Kasumi-1 (cell line): ENCODE measurements at regions not wholly inside any gene's neighbourhood (a gene's known extent, or its start where the extent isn't known, plus 50 kb on each side); places are given as distances from the start of the nearest gene placed in this dataset.
"Not testable (repeated sequence)": the region's sequence is repeated elsewhere in the genome, so short reads cannot be mapped to it uniquely, and the experiment has no call there.

Experiments used
- DNase-seq, 2 experiments: peaks; one replicate each; lab custom pipeline; 2025; lab: John Stamatoyannopoulos, UW

GRCh38 chr11:81187033-81187432 lies 1546.6 kb downstream of the FAM181B start:
- DNase-seq: not testable (repeated sequence)

GRCh38 chr11:81174646-81175330 lies 1558.9 kb downstream of the FAM181B start:
- DNase-seq: no peak

GRCh38 chr11:81165164-81165563 lies 1568.5 kb downstream of the FAM181B start:
- DNase-seq: no peak

DNA sequence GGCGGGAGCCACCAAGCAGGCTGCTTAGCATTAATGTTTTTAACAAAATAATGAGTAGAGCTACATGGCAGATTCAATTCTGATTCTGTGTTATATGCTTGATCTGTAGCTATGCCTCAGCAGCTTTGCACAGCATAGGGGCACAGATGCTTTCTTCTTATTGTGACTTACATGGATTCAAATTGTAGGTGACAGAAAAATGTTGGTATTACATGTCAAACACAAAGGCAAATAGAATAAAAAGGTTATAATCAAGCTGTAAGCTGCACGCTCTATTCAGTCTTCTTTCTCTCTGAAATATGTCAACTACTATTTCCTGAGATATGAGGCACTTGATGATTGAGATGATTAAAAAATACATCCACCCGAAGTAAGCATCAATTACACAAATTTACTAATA lies 1573.8 kb downstream of the FAM181B start:
- no peak for DNase-seq

DNA sequence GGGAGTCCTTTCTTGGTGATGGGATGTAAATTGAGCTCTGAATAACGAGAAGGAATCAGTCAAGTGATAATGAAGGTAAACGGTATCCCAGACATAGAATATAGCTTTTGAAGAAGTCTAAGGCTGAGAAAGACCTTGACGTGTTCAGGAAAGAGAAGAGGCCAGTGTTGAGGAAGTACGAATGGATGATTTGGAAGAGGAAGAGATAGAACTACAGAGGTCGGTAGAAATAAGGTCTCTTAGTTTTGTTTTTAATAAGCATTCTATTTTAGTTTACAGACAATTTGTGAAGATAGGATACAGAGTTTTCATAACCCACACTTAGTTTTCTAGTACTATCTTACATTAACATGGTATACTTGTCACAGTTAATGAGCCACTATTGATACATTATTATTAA lies 1598.1 kb downstream of the FAM181B start:
- no peak for DNase-seq

GRCh38 chr11:81129618-81130017 lies 1604.0 kb downstream of the FAM181B start:
- DNase-seq: no peak

DNA sequence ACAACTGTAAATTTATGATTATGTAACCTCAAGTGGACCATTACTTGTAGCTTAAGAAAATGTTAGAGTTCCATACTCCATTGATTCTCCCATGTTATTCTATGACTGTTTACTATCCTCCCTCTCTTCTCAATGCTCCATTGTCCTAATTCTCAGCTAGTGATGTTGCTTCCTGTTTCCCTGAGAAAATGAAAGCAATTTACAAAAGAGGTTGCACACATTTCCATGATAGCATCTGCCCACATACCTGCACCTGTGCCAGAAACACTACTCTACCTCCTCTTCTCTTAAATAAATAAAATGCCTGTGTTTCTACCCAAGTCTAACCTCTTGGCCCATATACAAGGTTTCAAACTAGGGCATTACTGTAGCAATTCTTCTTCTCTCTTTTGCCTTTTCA lies 1620.9 kb downstream of the FAM181B start:
- no peak for DNase-seq

- no peak for DNase-seq
Measured at GRCh38 chr11:81104051-81104450, 1629.6 kb downstream of the FAM181B start.

- no peak for DNase-seq
Measured at GRCh38 chr11:81098471-81098870, 1635.2 kb downstream of the FAM181B start.

GRCh38 chr11:81092522-81092921 lies 1641.1 kb downstream of the FAM181B start:
- no peak for DNase-seq

DNA sequence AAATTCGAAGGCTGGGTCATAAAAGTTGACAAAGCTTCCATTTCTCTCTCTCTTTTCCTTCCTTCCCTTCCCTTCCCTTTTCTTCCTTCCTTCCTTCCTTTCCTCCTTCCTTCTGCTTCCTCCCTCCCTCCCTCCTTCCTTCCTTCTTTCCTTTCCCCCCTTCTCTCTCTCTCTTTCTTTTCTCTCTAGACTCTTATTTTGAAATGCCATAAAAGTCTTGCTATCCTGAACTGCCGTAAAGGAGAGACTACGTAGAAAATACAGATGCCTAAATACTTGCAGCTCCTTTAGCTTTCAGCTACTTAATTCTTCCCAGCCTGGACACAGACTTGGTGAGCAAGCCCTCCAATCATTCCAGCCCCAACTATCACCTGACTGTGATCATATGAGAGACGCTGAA lies 1644.4 kb downstream of the FAM181B start:
- DNase-seq: no peak

DNA sequence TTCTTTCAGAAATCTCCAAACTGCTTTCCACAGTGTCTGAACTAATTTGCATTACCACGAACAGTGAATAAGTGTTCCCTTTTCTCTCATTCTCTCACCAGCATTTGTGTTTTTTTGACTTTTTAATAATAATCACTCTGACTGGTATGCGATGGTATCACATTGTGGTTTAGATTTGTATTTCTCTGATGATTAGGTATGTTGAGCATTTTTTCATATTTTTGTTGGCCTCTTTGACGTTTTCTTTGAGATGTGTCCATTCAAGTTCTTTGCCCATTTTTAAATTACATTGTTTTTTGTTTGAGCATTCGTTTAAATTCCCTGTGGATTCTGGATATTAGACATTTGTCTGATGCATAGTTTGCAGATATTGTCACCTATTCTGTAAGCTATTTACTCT lies 1639.6 kb upstream of the TENM4 start:
- DNase-seq: no peak

DNA sequence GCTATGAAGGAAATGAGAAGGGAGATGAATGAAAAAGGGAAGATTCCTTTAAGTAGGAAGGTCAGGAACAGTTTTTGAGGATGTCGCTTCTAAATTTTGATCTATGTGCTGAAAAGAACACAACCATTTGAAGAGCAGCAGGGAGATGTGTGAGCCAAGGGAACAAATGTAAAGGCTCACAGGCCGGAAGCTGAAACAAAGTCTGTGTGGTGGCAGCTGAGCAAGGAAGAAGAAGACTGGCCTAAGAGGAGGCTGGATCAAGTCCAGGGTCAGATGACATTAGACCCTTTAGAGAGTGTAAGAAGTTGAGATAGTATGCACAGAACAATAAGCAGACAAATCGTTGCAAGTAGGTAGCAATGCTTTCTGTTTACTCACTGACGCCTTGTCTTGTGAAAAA lies 1631.4 kb upstream of the TENM4 start:
- DNase-seq: no peak

GRCh38 chr11:81071606-81072005 lies 1630.8 kb upstream of the TENM4 start:
- no peak for DNase-seq

DNA sequence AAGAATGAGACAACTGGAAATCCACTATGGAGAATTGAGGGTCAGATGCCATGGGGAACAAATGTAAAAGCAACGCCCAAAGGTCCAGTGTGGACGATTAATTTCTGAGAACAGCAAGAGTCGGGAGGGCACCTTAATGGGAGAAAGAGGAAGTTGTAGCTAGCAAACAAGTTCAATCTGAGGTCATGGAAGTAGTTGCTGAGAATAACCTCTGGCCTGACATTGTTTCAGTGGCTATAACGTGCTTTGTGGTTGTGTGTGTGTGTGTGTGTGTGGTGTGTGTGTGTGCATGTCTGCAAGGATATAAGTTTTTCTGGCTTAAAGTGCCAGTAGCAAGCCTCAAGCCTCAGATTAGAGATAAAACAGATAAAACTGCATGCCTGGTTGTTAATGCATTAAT lies 1630.1 kb upstream of the TENM4 start:
- peak; percentile 36 to 50 for DNase-seq

- DNase-seq: no peak
Measured at GRCh38 chr11:81059356-81059755, 1618.5 kb upstream of the TENM4 start.

- DNase-seq: no peak
Measured at GRCh38 chr11:81052344-81053158, 1611.7 kb upstream of the TENM4 start.

DNA sequence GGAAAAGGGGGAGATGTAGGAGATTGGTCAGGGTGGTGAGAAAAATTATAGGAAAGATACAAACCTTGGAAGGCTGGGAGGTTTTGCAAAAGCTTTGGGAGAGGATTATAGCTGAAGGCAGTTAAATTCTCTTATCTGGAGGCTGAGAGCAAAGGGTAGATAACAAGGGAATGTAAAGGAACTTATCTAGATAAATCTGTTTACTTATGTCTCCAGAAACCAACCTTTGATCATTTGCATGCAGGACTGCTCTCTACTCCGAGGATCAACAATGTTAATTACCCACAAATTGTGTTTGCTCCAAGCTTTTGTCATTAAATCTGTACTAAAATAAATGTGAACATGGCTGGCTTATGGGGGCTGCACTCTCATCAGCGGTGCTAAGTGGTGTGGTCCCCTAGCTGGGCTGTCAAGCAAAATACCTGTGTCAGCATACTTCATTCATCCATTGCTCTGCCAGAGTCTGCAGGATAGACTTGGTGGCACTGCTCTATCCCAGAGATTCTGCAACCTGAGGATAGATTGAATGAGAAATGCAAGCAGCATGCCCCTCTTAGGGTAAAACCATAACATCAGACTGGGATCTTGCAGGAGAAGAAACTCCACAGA lies 1599.2 kb upstream of the TENM4 start:
- no peak for DNase-seq

DNA sequence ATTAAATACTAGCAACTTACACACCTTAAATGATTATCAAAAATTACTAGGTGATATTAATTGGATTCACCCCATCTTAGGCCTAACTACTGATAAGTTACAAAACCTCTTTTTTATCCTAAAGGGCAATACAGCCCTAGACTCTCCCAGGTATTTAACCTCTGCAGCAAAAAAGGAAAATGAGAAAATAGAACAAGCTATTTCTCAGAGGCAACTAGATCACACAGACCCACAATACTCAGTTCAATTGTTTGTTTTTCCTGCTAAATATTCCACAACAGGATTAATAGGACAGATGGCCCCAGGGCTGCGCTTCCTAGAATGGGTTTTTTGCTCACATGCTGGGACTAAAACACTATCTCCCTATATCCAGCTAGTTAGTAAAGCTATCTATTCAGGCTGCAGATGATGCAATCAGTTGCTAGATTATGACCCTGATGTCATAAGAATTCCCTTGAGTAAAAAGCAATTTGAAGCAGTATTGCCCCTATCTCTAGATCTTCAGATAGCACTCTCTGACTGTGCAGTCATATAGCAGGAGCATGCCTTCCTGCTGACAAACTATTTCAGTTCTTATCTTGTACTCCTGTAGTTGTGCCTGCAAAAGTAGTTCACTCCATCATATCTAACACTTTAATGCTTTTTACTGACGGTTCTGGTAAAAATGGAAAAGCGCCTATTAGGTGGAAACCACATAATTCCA lies 1595.5 kb upstream of the TENM4 start:
- DNase-seq: no peak

DNA sequence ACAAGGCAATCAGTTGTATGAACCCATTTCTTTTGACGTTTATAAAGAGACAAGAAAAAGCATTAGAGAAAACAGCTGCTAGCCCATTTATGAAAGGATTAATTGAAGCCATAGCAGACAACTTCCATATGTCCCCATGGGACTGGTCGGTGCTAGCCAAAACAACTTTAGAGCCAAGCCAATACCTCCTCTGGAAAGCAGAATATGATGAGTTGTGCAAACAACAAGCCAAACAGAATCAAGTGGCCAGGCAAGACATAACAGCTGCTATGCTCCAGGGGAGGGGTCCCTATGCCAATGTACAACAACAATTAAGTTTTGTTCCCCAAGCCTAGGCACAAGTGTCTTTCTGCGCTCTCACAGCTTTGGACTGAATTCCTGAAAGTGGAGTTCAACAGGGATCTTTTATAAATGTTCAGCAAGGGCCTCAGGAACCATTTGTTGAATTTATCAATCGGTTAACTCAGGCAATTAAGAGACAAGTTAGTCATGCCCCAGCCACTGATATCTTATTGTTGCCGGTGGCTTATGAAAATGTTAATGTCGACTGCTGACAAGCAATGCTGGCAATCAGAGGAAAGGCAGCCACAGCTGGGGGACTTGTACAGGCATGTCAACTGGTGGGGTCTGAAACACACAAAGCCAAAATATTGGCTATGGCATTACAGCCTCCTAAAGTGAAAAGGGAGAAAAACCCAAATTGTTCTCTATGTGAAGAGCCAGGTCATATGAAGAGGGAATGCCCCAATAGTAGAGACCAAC lies 1593.1 kb upstream of the TENM4 start:
- no peak for DNase-seq

GRCh38 chr11:81032906-81033305 lies 1592.1 kb upstream of the TENM4 start:
- no peak for DNase-seq

DNA sequence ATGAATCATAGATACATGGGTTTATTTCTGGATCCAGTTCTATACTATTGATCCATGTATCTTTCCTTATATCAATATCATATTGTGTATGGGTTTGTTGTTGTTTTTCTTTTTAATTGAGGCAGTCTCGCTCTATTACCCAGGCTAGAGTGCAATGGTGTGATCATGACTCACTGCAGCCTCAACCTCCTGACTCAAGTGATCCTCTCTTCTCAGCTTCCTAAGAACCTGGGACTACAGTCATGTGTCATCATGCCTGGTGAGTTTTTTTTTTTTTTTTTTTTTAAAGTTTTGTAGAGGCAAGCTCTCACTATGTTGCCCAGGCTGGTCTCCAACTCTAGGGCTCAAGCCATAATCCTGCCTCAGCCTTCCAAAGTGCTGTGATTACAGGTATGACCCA lies 1589.4 kb upstream of the TENM4 start:
- no peak for DNase-seq
